H1 (cell line): ENCODE measurements at regions not wholly inside any gene's neighbourhood (a gene's known extent, or its start where the extent isn't known, plus 50 kb on each side); places are given as distances from the start of the nearest gene placed in this dataset.
A peak's percentile ranks its signal among the peaks of the same experiment; 100 is the strongest.

Experiments
- CTCF ChIA-PET: fragments of 300-600 bp; sonication (Branson Sonifier 250); formaldehyde crosslinking; loops from one replicate; lab custom pipeline; 2021; ENCODE audit not compliant: partially characterized antibody; lab: Charles Lee
- POLR2A ChIA-PET: fragments of 300-600 bp; sonication (Branson Sonifier 250); formaldehyde crosslinking; loops from one replicate; lab custom pipeline; 2021; ENCODE audit warnings: inconsistent platforms; ENCODE audit not compliant: partially characterized antibody; lab: Charles Lee
- DNase-seq, 2 experiments: peaks; one replicate each; pipeline versions ENCODE4 v3.0.0 to v3.0.0-alpha.2; 2010 to 2022; ENCODE audit warnings: low spot score in 2 of 2, low read depth in 1 of 2, mixed read lengths in 1 of 2
- FAIRE-seq: peaks from 2 replicates; lab custom pipeline; 2011; peaks lifted over from hg19 to GRCh38; lab: Jason Lieb, UNC
- H2AFZ ChIP-seq: 2 replicates; pipeline ENCODE4 v1.8.1; 2012; ENCODE audit warnings: low read length, inconsistent platforms
- H2AK5ac ChIP-seq: 2 replicates; pipeline ENCODE4 v1.6.1; 2013; ENCODE audit warnings: low read depth, low read length
- H2BK120ac ChIP-seq: replicated peaks from 2 replicates; pipeline ENCODE3; 2013; ENCODE audit warnings: low read depth, low read length, inconsistent platforms
- H2BK12ac ChIP-seq: 2 replicates; pipeline ENCODE4 v1.6.1; 2013; ENCODE audit warnings: low read depth, low read length
- H2BK15ac ChIP-seq: 2 replicates; pipeline ENCODE4 v1.6.1; 2013; ENCODE audit warnings: low read length
- H2BK20ac ChIP-seq: 2 replicates; pipeline ENCODE4 v1.6.1; 2013; ENCODE audit warnings: low read length
- H2BK5ac ChIP-seq: 2 replicates; pipeline ENCODE4 v1.6.1; 2013; ENCODE audit warnings: low read depth, low read length
- H3K14ac ChIP-seq: 2 replicates; pipeline ENCODE4 v1.6.1; 2013; ENCODE audit warnings: inconsistent platforms; ENCODE audit not compliant: insufficient read length
- H3K18ac ChIP-seq: 2 replicates; pipeline ENCODE4 v1.6.1; 2013; ENCODE audit warnings: low read length; ENCODE audit errors: extremely low read depth
- H3K23ac ChIP-seq: 2 replicates; pipeline ENCODE4 v1.6.1; 2013; ENCODE audit warnings: inconsistent platforms; ENCODE audit not compliant: insufficient read length
- H3K23me2 ChIP-seq: 2 replicates; pipeline ENCODE4 v1.6.1; 2013; ENCODE audit warnings: low read depth, low read length
- H3K27ac ChIP-seq: 2 replicates; pipeline ENCODE4 v1.6.1; 2011; ENCODE audit warnings: low read depth, low read length, inconsistent platforms
- H3K27me3 ChIP-seq, 4 experiments: replicated peaks in 1 of 4; 1 replicate in 1 of 4; 2 replicates in 3 of 4; pipeline versions ENCODE4 v1.6.1 to v1.8.1; 2011 to 2013; ENCODE audit warnings: low read length in 3 of 4, mild to moderate bottlenecking in 3 of 4, inconsistent platforms in 2 of 4, mixed read lengths in 2 of 4, moderate library complexity in 1 of 4; ENCODE audit not compliant: control insufficient read depth in 3 of 4, insufficient read depth in 3 of 4; ENCODE audit errors: extremely low read depth in 1 of 4
- H3K36me3 ChIP-seq, 4 experiments: 2 replicates each; pipeline versions ENCODE4 v1.6.1 to v1.8.1; 2011 to 2013; ENCODE audit warnings: mild to moderate bottlenecking in 4 of 4, low read length in 3 of 4, moderate library complexity in 2 of 4, control low read depth in 1 of 4, inconsistent platforms in 1 of 4; ENCODE audit not compliant: insufficient read depth in 4 of 4, control insufficient read depth in 2 of 4
- H3K4ac ChIP-seq: replicated peaks from 2 replicates; pipeline ENCODE3; 2013; ENCODE audit warnings: low read length, low read depth, mixed read lengths, inconsistent platforms; ENCODE audit not compliant: insufficient read length
- H3K4me1 ChIP-seq, 4 experiments: replicated peaks in 1 of 4; 1 replicate in 1 of 4; 2 replicates in 3 of 4; pipeline versions ENCODE4 v1.6.1 to v1.8.1; 2011 to 2013; ENCODE audit warnings: low read length in 3 of 4, inconsistent platforms in 2 of 4, mixed read lengths in 1 of 4; ENCODE audit not compliant: insufficient read depth in 4 of 4, control insufficient read depth in 3 of 4
- H3K4me2 ChIP-seq, 2 experiments: 2 replicates each; pipeline versions ENCODE4 v1.6.1 to v1.8.1; 2011 to 2013; ENCODE audit warnings: low read depth in 2 of 2, low read length in 2 of 2, control low read depth in 1 of 2, inconsistent platforms in 1 of 2, mild to moderate bottlenecking in 1 of 2; ENCODE audit not compliant: insufficient read depth in 1 of 2
- H3K4me3 ChIP-seq, 4 experiments: fragments of 200-600, 300-600 bp in 1 of 4; sonication (generic), shearing (Covaris generic), sonication (Bioruptor Twin) in 1 of 4; 2 replicates each; pipeline versions ENCODE4 v1.5.1 to v1.8.1; 2011 to 2016; ENCODE audit warnings: low read length in 4 of 4, low read depth in 3 of 4, control low read depth in 2 of 4, inconsistent platforms in 2 of 4, mild to moderate bottlenecking in 2 of 4, mixed read lengths in 1 of 4, moderate library complexity in 1 of 4; ENCODE audit not compliant: insufficient read depth in 2 of 4; ENCODE audit errors: extremely low read depth in 1 of 4
- H3K56ac ChIP-seq: replicated peaks from 2 replicates; pipeline ENCODE3; 2013; ENCODE audit warnings: low read depth, mild to moderate bottlenecking, mixed read lengths, low read length, inconsistent platforms; ENCODE audit not compliant: insufficient read length
- H3K79me1 ChIP-seq: 2 replicates; pipeline ENCODE4 v1.6.1; 2013; ENCODE audit warnings: low read depth, low read length, control low read depth
- H3K79me2 ChIP-seq, 2 experiments: 2 replicates each; pipeline versions ENCODE4 v1.6.1 to v1.8.1; 2012 to 2013; ENCODE audit warnings: low read length in 2 of 2, mild to moderate bottlenecking in 2 of 2, inconsistent platforms in 1 of 2; ENCODE audit not compliant: insufficient read depth in 2 of 2, control insufficient read depth in 1 of 2
- H3K9ac ChIP-seq, 4 experiments: replicated peaks in 1 of 4; 1 replicate in 1 of 4; 2 replicates in 3 of 4; pipeline versions ENCODE4 v1.6.1 to v1.8.1; 2011 to 2013; ENCODE audit warnings: low read depth in 3 of 4, low read length in 3 of 4, control low read depth in 2 of 4, mild to moderate bottlenecking in 2 of 4, moderate library complexity in 2 of 4, inconsistent platforms in 1 of 4; ENCODE audit errors: extremely low read depth in 1 of 4
- H3K9me3 ChIP-seq, 2 experiments: 2 replicates each; pipeline versions ENCODE4 v1.6.1 to v1.8.1; 2012 to 2013; ENCODE audit warnings: mild to moderate bottlenecking in 2 of 2, moderate library complexity in 2 of 2, control low read depth in 1 of 2, inconsistent platforms in 1 of 2, low read depth in 1 of 2, low read length in 1 of 2, mixed read lengths in 1 of 2; ENCODE audit not compliant: insufficient read depth in 2 of 2
- H4K20me1 ChIP-seq, 2 experiments: replicated peaks in 1 of 2; 2 replicates each; pipeline versions ENCODE3 to v1.8.1; 2011 to 2013; ENCODE audit warnings: inconsistent platforms in 2 of 2, low read length in 2 of 2, mild to moderate bottlenecking in 1 of 2; ENCODE audit not compliant: insufficient read depth in 2 of 2, control insufficient read depth in 1 of 2
- H4K5ac ChIP-seq: 2 replicates; pipeline ENCODE4 v1.6.1; 2013; ENCODE audit warnings: low read length, low read depth, mixed read lengths, inconsistent platforms; ENCODE audit not compliant: insufficient read length
- H4K8ac ChIP-seq: 2 replicates; pipeline ENCODE4 v1.8.0; 2013; ENCODE audit warnings: mild to moderate bottlenecking, moderate library complexity, low read length, inconsistent platforms; ENCODE audit not compliant: insufficient read depth; ENCODE audit errors: extremely low read depth
- H4K91ac ChIP-seq: replicated peaks from 2 replicates; pipeline ENCODE3; 2013; ENCODE audit warnings: low read length, mixed read lengths, inconsistent platforms; ENCODE audit not compliant: insufficient read length
- CEBPB ChIP-seq: IDR thresholded peaks from 2 replicates; pipeline ENCODE4 v1.6.1; 2012; ENCODE audit warnings: low read depth, low read length
- CHD2 ChIP-seq: IDR thresholded peaks from 2 replicates; pipeline ENCODE4 v1.6.1; 2012; ENCODE audit warnings: low read length, improper control_type of control experiment
- E2F6 ChIP-seq: IDR thresholded peaks from 2 replicates; pipeline ENCODE4 v1.6.1; 2012; ENCODE audit warnings: inconsistent platforms
- EP300 ChIP-seq, 2 experiments: IDR thresholded peaks; 1 replicate in 1 of 2; 2 replicates in 1 of 2; pipeline ENCODE4 v1.6.1; 2011 to 2012; ENCODE audit warnings: low read depth in 2 of 2, low read length in 2 of 2, mild to moderate bottlenecking in 2 of 2, borderline replicate concordance in 1 of 2, inconsistent platforms in 1 of 2, moderate library complexity in 1 of 2
- NRF1 ChIP-seq: IDR thresholded peaks from 2 replicates; pipeline ENCODE4 v1.6.1; 2011; ENCODE audit warnings: mild to moderate bottlenecking, low read depth, low read length, improper control_type of control experiment
- SP1 ChIP-seq: IDR thresholded peaks from 2 replicates; pipeline ENCODE4 v1.6.1; 2011; ENCODE audit warnings: low read depth, low read length
- USF2 ChIP-seq: IDR thresholded peaks from 2 replicates; pipeline ENCODE4 v1.6.1; 2011; ENCODE audit warnings: low read length, improper control_type of control experiment
- YY1 ChIP-seq: IDR thresholded peaks from 2 replicates; pipeline ENCODE4 v1.6.1; 2011; ENCODE audit warnings: low read depth, mild to moderate bottlenecking, low read length
- ZNF274 ChIP-seq: IDR thresholded peaks from 2 replicates; pipeline ENCODE4 v1.7.0; 2012; ENCODE audit warnings: low read length, borderline replicate concordance; ENCODE audit errors: extremely low read depth
- WGBS, 2 experiments: shearing (Covaris generic) in 1 of 2; methylation state at CpG; one replicate each; pipeline versions ENCODE4 v1.1.6 to v1.1.7; 2013 to 2015; ENCODE audit warnings: low lambda C conversion rate in 2 of 2, mixed read lengths in 2 of 2, inconsistent platforms in 1 of 2, low coverage in 1 of 2, missing lambda C conversion rate in 1 of 2; ENCODE audit not compliant: insufficient replicate concordance in 2 of 2, insufficient coverage in 1 of 2, insufficient read length in 1 of 2; ENCODE audit errors: extremely low coverage in 1 of 2, missing lambda C conversion rate in 1 of 2; 5-methylcytosine and 5-hydroxymethylcytosine counted together
- TF ChIP-seq, protein P1 (sequence below): IDR thresholded peaks from 2 replicates; pipeline ENCODE4 v1.6.1; 2012; ENCODE audit warnings: inconsistent platforms

- no peaks in the 10 kb centered on the region for H3K27me3 ChIP-seq
- H3K14ac ChIP-seq: no peak overlapping the region
- H3K23ac ChIP-seq: no peak overlapping the region
- no peak overlapping the region for H3K9ac ChIP-seq
- no peaks in the 10 kb centered on the region for H3K36me3 ChIP-seq
- no peak overlapping the region for H2BK120ac ChIP-seq
- ChIA-PET CTCF (interaction anchor here (1.4 kb wide), 1 partner anchor 18 kb away, joined by 3 read pairs; no protein-coding TSS in a partner anchor), POLR2A (no interaction called here)
- no peak overlapping the region for H3K4ac ChIP-seq
- H3K4me1 ChIP-seq: no peaks in the 10 kb centered on the region
- peak overlapping the region; percentile 6 for H4K91ac ChIP-seq
- no peak overlapping the region for H2BK15ac ChIP-seq
- FAIRE-seq (no peak), DNase-seq (no peak)
- H2BK20ac ChIP-seq: no peak overlapping the region
- no peak overlapping the region for H3K18ac ChIP-seq
- H2AK5ac ChIP-seq: no peak overlapping the region
- H2BK5ac ChIP-seq: no peak overlapping the region
- H3K4me3 ChIP-seq: no peak overlapping the region
- no peak overlapping the region for H3K4me2 ChIP-seq
- no peak overlapping the region for H3K56ac ChIP-seq
- H3K79me1 ChIP-seq: no peaks in the 10 kb centered on the region
- H3K9me3 ChIP-seq: no peaks in the 10 kb centered on the region
- H4K20me1 ChIP-seq: no peaks in the 10 kb centered on the region
- no peak overlapping the region for H4K8ac ChIP-seq
- no peak overlapping the region for H2AFZ ChIP-seq
- H2BK12ac ChIP-seq: no peak overlapping the region
- no peaks in the 10 kb centered on the region for H3K79me2 ChIP-seq
- no peak overlapping the region for H3K27ac ChIP-seq
- TF ChIP-seq EP300 (IDR thresholded peaks at IDR 0.05; ENCODE audit: borderline replicate concordance in 1 of 2, low read depth in 2 of 2, low read length in 2 of 2) (no peak), YY1 (no peak), E2F6 (no peak), USF2 (no peak), NRF1 (no peak), CEBPB (no peak), CHD2 (no peak), ZNF274 (no peak), SP1 (no peak)
- TF ChIP-seq, protein P1, sequence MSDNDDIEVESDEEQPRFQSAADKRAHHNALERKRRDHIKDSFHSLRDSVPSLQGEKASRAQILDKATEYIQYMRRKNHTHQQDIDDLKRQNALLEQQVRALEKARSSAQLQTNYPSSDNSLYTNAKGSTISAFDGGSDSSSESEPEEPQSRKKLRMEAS: no peak
- TF ChIP-seq, all 59 proteins: peak for 0
- H3K23me2 ChIP-seq: no peaks in the 10 kb centered on the region
- 89% methylated on average over 2 of the region's 2 CpGs; no CpG with 5 or more reads in 1 of the 2 experiments for WGBS, 2 experiments
- H4K5ac ChIP-seq: no peak overlapping the region
Observed at GRCh38 chr2:220175967-220176366, 548.5 kb downstream of the SLC4A3 start.
